ENCODE measurements at regions not wholly inside any gene's neighbourhood (a gene's known extent, or its start where the extent isn't known, plus 50 kb on each side); places are given as distances from the start of the nearest gene placed in this dataset.

DNA sequence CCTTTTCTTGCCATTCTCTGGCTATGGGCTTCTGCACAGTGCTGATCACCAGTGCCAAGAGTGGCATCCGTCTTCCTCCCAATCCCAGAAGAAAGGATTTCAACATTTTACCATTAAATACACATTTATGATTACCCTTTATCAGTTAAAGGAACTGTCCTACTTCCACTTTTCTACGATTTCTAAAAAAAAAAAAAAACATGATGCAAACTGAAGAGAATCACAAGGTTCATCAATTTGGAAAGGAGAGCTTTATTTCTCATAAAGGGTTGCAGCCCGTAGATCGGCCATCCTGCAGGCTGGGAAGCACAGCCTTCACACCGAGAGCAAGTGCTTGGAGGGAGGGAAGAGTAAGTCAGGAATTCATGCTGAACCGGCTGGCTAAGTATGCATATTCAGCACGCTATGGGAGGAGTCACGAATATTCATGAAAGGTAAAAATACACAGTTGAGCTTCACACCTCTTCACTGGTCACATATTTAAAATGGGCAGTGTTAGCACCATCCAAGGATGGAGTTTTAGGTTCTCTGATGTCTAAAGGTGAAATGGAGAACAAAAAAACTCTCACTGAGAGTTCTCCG, 52.5 kb upstream of the SEMA4D start (continued):
- TF ChIP-seq, protein P1, sequence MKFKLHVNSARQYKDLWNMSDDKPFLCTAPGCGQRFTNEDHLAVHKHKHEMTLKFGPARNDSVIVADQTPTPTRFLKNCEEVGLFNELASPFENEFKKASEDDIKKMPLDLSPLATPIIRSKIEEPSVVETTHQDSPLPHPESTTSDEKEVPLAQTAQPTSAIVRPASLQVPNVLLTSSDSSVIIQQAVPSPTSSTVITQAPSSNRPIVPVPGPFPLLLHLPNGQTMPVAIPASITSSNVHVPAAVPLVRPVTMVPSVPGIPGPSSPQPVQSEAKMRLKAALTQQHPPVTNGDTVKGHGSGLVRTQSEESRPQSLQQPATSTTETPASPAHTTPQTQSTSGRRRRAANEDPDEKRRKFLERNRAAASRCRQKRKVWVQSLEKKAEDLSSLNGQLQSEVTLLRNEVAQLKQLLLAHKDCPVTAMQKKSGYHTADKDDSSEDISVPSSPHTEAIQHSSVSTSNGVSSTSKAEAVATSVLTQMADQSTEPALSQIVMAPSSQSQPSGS (tag by site-specific recombination; IDR thresholded peaks at IDR 0.05; ENCODE audit: low read depth): no peak

- POLR2A ChIA-PET: interaction anchor here (1.1 to 1.5 kb wide), 2 partner anchors 59 to 231 kb away, joined by 4 to 6 read pairs; partner anchors contain the start of gene SECISBP2
- H3K4me1 ChIP-seq (ENCODE audit: control insufficient read depth, insufficient read depth, low read length): no peaks in the 10 kb centered on the region
- H3K36me3 ChIP-seq (ENCODE audit: control insufficient read depth in 2 of 2, insufficient read depth in 1 of 2, low read length in 2 of 2): no peaks in the 10 kb centered on the region
Measured at GRCh38 chr9:89549031-89549644, 51.2 kb upstream of the SEMA4D start.

More at GRCh38 chr9:89549031-89549644, 51.2 kb upstream of the SEMA4D start:
- no peaks in the 10 kb centered on the region for H3K9me3 ChIP-seq (ENCODE audit: control insufficient read depth, insufficient read depth, low read depth, low read length)
- no peak overlapping the region for H3K27ac ChIP-seq (ENCODE audit: extremely low read depth, low read depth, low read length)
- TF ChIP-seq ZNF24 (tag by site-specific recombination; IDR thresholded peaks at IDR 0.05) (no peak), ZBTB1 (tag by site-specific recombination; IDR thresholded peaks at IDR 0.05) (no peak), ZNF274 (IDR thresholded peaks at IDR 0.05; ENCODE audit: low read length) (no peak), ZNF274 (tag by site-specific recombination; IDR thresholded peaks at IDR 0.05; ENCODE audit: borderline replicate concordance) (no peak), INSM2 (tag by site-specific recombination; IDR thresholded peaks at IDR 0.05) (no peak), MZF1 (tag by site-specific recombination; IDR thresholded peaks at IDR 0.05; ENCODE audit: borderline replicate concordance) (no peak), ZFP69B (tag by site-specific recombination; IDR thresholded peaks at IDR 0.05) (no peak), KLF16 (tag by site-specific recombination; IDR thresholded peaks at IDR 0.05) (no peak), ZNF600 (tag by site-specific recombination; IDR thresholded peaks at IDR 0.05) (no peak), ZNF10 (tag by site-specific recombination; IDR thresholded peaks at IDR 0.05) (no peak), ZNF654 (tag by site-specific recombination; IDR thresholded peaks at IDR 0.05; ENCODE audit: low read depth) (peak; percentile 48), ZNF26 (tag by site-specific recombination; IDR thresholded peaks at IDR 0.05) (no peak), ZFP41 (tag by site-specific recombination; IDR thresholded peaks at IDR 0.05; ENCODE audit: borderline replicate concordance) (no peak), ZNF610 (tag by site-specific recombination; IDR thresholded peaks at IDR 0.05; ENCODE audit: borderline replicate concordance) (0 out of 2 replicates have a peak, but pooled peaks have one; percentile 28), ZNF292 (tag by site-specific recombination; IDR thresholded peaks at IDR 0.05; ENCODE audit: borderline replicate concordance, low read depth) (no peak), ZNF184 (tag by site-specific recombination; IDR thresholded peaks at IDR 0.05) (no peak), ZNF23 (tag by site-specific recombination; IDR thresholded peaks at IDR 0.05; ENCODE audit: borderline replicate concordance) (no peak), SCRT2 (tag by site-specific recombination; IDR thresholded peaks at IDR 0.05) (no peak), MYNN (tag by site-specific recombination; IDR thresholded peaks at IDR 0.05; ENCODE audit: borderline replicate concordance) (no peak), SALL2 (tag by site-specific recombination; IDR thresholded peaks at IDR 0.05; ENCODE audit: borderline replicate concordance) (no peak)
- TF ChIP-seq, protein P2, sequence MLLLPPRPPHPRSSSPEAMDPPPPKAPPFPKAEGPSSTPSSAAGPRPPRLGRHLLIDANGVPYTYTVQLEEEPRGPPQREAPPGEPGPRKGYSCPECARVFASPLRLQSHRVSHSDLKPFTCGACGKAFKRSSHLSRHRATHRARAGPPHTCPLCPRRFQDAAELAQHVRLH (tag by site-specific recombination; IDR thresholded peaks at IDR 0.05): no peak
- TF ChIP-seq, protein P3, sequence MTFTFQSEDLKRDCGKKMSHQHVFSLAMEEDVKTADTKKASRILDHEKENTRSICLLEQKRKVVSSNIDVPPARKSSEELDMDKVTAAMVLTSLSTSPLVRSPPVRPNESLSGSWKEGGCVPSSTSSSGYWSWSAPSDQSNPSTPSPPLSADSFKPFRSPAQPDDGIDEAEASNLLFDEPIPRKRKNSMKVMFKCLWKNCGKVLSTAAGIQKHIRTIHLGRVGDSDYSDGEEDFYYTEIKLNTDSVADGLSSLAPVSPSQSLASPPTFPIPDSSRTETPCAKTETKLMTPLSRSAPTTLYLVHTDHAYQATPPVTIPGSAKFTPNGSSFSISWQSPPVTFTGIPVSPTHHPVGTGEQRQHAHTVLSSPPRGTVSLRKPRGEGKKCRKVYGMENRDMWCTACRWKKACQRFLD (tag by site-specific recombination; IDR thresholded peaks at IDR 0.05): no peak
- TF ChIP-seq, protein P4, sequence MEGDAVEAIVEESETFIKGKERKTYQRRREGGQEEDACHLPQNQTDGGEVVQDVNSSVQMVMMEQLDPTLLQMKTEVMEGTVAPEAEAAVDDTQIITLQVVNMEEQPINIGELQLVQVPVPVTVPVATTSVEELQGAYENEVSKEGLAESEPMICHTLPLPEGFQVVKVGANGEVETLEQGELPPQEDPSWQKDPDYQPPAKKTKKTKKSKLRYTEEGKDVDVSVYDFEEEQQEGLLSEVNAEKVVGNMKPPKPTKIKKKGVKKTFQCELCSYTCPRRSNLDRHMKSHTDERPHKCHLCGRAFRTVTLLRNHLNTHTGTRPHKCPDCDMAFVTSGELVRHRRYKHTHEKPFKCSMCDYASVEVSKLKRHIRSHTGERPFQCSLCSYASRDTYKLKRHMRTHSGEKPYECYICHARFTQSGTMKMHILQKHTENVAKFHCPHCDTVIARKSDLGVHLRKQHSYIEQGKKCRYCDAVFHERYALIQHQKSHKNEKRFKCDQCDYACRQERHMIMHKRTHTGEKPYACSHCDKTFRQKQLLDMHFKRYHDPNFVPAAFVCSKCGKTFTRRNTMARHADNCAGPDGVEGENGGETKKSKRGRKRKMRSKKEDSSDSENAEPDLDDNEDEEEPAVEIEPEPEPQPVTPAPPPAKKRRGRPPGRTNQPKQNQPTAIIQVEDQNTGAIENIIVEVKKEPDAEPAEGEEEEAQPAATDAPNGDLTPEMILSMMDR (tag by site-specific recombination; IDR thresholded peaks at IDR 0.05): peak; percentile 56
- CTCF ChIA-PET: interaction anchor here (0.5 to 3.3 kb wide), 59 partner anchors 9 to 1904 kb away, joined by 3 to 28 read pairs (median 5); partner anchors contain the start of gene SECISBP2
- H3K4me3 ChIP-seq (ENCODE audit: low read depth, low read length): no peak overlapping the region

All from HEK293 (cell line).